CD4-positive, alpha-beta T cell treated with Interleukin-4 for 1 hour (primary cell): ENCODE measurements at regions not wholly inside any gene's neighbourhood (a gene's known extent, or its start where the extent isn't known, plus 50 kb on each side); places are given as distances from the start of the nearest gene placed in this dataset.
"Not testable (repeated sequence)": the region's sequence is repeated elsewhere in the genome, so short reads cannot be mapped to it uniquely, and the experiment has no call there.

Experiments used
- DNase-seq, 2 donors: peaks; one replicate each; pipeline ENCODE4 v3.0.0-alpha.2; 2020 to 2022

GRCh38 chr2:221997100-221997499 lies 301.7 kb downstream of the PAX3 start:
- no peak for DNase-seq

GRCh38 chr2:221994926-221995325 lies 303.9 kb downstream of the PAX3 start:
- DNase-seq: no peak

- not testable (repeated sequence) for DNase-seq
These were observed 314.4 kb downstream of the PAX3 start for GRCh38 chr2:221984376-221984775.

- no peak for DNase-seq
These were observed 316.8 kb downstream of the PAX3 start for GRCh38 chr2:221981912-221982470.

- no peak for DNase-seq
These were observed 323.6 kb downstream of the PAX3 start for GRCh38 chr2:221975151-221975550.

- DNase-seq: no peak
These were observed 324.9 kb downstream of the PAX3 start for GRCh38 chr2:221973902-221974301.

GRCh38 chr2:221973502-221973901 lies 325.3 kb downstream of the PAX3 start:
- DNase-seq: no peak

GRCh38 chr2:221972813-221973478 lies 325.9 kb downstream of the PAX3 start:
- DNase-seq: no peak

GRCh38 chr2:221970389-221970788 lies 328.4 kb downstream of the PAX3 start:
- no peak for DNase-seq

GRCh38 chr2:221969830-221970144 lies 329.0 kb downstream of the PAX3 start:
- DNase-seq: no peak

- DNase-seq: peak in 1 of 2 donors; percentile 11
These were observed 329.5 kb downstream of the PAX3 start for GRCh38 chr2:221969087-221969829.

GRCh38 chr2:221962186-221962585 lies 336.6 kb downstream of the PAX3 start:
- no peak for DNase-seq

- no peak for DNase-seq
These were observed 337.2 kb downstream of the PAX3 start for GRCh38 chr2:221961561-221961960.

- DNase-seq: no peak
These were observed 340.6 kb downstream of the PAX3 start for GRCh38 chr2:221958224-221958623.

GRCh38 chr2:221948076-221948475 lies 350.7 kb downstream of the PAX3 start:
- DNase-seq: no peak

GRCh38 chr2:221944452-221944851 lies 354.3 kb downstream of the PAX3 start:
- DNase-seq: not testable (repeated sequence)

- DNase-seq: no peak
These were observed 355.6 kb downstream of the PAX3 start for GRCh38 chr2:221943076-221943810.

GRCh38 chr2:221931251-221931991 lies 359.3 kb upstream of the EPHA4 start:
- DNase-seq: no peak

GRCh38 chr2:221929259-221929658 lies 357.2 kb upstream of the EPHA4 start:
- DNase-seq: no peak

- DNase-seq: no peak
These were observed 354.2 kb upstream of the EPHA4 start for GRCh38 chr2:221926327-221926726.

GRCh38 chr2:221924576-221924975 lies 352.5 kb upstream of the EPHA4 start:
- DNase-seq: no peak

- no peak for DNase-seq
These were observed 343.8 kb upstream of the EPHA4 start for GRCh38 chr2:221915926-221916325.

GRCh38 chr2:221914334-221914880 lies 342.3 kb upstream of the EPHA4 start:
- no peak for DNase-seq
